GM18519 (cell line): ENCODE measurements at regions not wholly inside any gene's neighbourhood (a gene's known extent, or its start where the extent isn't known, plus 50 kb on each side); places are given as distances from the start of the nearest gene placed in this dataset.

ENCODE experiments used
- ATAC-seq: cut with Tn5 transposase; IDR thresholded peaks from one replicate; pipeline ENCODE4 v1.9.1; 2021; ENCODE audit warnings: mild to moderate bottlenecking, moderate library complexity; ENCODE audit not compliant: unreplicated experiment, low FRiP score

GRCh38 chr1:34590211-34590623 lies 164.6 kb upstream of the GJB5 start:
- no peak for ATAC-seq

GRCh38 chr1:34591751-34592629 lies 162.9 kb upstream of the GJB5 start:
- no peak for ATAC-seq

GRCh38 chr1:34597877-34598514 lies 156.9 kb upstream of the GJB5 start:
- ATAC-seq: no peak

GRCh38 chr1:34602907-34603306 lies 151.9 kb upstream of the GJB5 start:
- ATAC-seq: no peak

GRCh38 chr1:34603594-34603993 lies 151.3 kb upstream of the GJB5 start:
- no peak for ATAC-seq

GRCh38 chr1:34606504-34606903 lies 148.3 kb upstream of the GJB5 start:
- no peak for ATAC-seq

- ATAC-seq: no peak
Observed at GRCh38 chr1:34610063-34610462, 144.8 kb upstream of the GJB5 start.

- ATAC-seq: no peak
Observed at GRCh38 chr1:34611571-34611970, 143.3 kb upstream of the GJB5 start.

GRCh38 chr1:34612091-34612827 lies 142.6 kb upstream of the GJB5 start:
- ATAC-seq: no peak

- ATAC-seq: no peak
Observed at GRCh38 chr1:34617321-34618118, 137.3 kb upstream of the GJB5 start.

GRCh38 chr1:34618381-34618780 lies 136.5 kb upstream of the GJB5 start:
- ATAC-seq: no peak

GRCh38 chr1:34619256-34619655 lies 135.6 kb upstream of the GJB5 start:
- ATAC-seq: no peak

GRCh38 chr1:34621916-34622315 lies 132.9 kb upstream of the GJB5 start:
- no peak for ATAC-seq

- no peak for ATAC-seq
Observed at GRCh38 chr1:34625521-34626015, 129.3 kb upstream of the GJB5 start.

GRCh38 chr1:34627465-34628240 lies 127.2 kb upstream of the GJB5 start:
- no peak for ATAC-seq

- no peak for ATAC-seq
Observed at GRCh38 chr1:34631126-34631525, 123.7 kb upstream of the GJB5 start.

- no peak for ATAC-seq
Observed at GRCh38 chr1:34639701-34640100, 115.1 kb upstream of the GJB5 start.

GRCh38 chr1:34640654-34641401 lies 114.0 kb upstream of the GJB5 start:
- no peak for ATAC-seq

GRCh38 chr1:34642679-34643078 lies 112.2 kb upstream of the GJB5 start:
- ATAC-seq: no peak
